Activated CD8-positive, alpha-beta memory T cell treated with anti-CD3 and anti-CD28 coated beads, Interleukin-2, amount 50 U/mL, for 1 hour (primary cell): ENCODE measurements at regions not wholly inside any gene's neighbourhood (a gene's known extent, or its start where the extent isn't known, plus 50 kb on each side); places are given as distances from the start of the nearest gene placed in this dataset.

Source experiments
- DNase-seq: peaks from one replicate; pipeline ENCODE4 v3.0.0-alpha.2; 2020; ENCODE audit errors: extremely low read depth

DNA sequence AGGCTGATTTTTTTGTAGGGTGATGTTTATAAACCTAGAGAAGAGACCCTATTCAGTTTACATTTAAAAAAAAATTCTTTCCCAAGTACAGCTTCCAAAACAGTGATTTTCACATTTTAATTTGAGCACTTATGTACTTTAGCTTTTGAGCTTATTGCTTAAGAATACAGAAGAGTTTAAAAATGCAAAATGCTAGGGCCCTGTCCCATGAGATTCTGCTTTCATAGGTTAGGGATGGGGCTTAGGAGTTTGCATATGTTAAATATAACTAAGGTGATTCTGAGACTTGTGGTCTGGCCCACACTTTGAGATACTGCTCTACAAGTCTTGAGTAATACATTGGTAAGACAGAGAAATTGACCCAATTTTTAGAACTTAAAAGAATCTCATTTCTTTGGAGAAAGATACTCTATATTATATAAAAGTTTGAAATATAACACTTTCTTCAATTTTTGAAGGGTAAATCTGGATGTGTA, 137.3 kb upstream of the CWC22 start:
- DNase-seq: no peak

DNA sequence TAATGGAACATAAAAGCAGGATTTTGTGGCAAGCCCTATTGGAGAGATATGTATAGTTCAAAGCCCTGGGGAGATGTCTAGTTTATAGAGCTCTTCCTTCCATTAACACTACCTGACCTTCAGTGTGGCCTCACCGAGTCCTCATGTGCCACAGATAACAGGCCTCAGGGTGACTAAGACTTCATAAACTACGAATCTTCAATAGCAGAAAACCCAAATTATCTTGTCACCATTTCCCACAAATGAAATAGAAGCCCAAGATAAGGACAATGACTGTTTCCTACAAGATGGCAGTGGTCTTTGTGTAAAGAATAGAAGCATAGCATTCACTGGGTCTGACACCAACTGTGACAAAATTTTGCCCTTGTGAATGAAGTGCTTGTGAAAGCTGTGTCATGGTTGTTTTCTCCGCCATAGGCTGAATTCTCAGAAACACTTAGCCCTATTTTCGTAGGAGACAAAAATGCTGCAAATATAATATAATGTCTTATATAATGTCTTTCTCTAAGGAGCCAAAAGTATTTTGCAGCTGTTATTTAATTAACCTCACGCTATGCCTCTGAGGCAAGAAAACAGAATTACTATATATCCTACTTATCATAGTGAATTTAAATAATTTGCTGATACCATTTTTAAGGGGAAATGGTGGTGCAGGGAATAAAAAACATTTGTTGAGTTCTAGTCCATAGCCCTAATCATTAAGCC, 136.7 kb upstream of the CWC22 start:
- DNase-seq: no peak

DNA sequence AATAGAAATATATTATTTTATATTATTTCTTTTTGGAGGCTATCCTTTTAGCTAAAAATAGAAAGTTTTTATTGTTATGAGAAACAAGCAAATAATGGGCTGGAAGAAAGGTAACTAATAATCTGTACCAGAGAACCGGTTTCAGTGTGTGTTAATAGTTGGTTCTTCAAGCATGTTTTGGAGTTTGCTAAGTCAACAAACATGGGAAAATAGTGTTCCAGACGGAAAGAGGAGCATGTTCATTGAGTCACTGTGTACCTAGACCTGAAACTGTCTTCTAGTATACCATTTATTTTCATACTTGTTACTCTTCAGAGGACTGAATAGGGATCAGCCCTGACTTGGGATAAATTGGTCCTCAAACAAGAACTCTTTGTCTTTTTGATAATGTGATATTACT, 134.5 kb upstream of the CWC22 start:
- no peak for DNase-seq

DNA sequence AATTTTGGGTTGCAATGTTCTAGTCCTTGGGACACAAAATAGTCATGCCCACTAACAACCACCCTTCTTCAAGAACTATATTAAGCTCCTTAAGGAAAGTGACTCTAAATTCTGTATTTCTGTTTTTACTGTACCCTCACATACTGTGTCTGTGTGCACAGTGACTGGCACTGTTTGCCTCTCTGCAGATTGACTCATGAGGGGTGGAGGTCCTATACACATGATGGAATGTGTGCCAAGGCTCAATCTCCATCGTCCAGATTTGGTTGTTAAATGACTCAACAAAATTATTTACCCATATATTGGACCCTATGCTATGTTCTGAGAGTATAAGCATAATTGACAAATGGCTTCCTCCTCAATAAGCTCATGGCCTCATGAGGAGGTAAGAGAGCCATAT, 126.6 kb upstream of the CWC22 start:
- DNase-seq: no peak

DNA sequence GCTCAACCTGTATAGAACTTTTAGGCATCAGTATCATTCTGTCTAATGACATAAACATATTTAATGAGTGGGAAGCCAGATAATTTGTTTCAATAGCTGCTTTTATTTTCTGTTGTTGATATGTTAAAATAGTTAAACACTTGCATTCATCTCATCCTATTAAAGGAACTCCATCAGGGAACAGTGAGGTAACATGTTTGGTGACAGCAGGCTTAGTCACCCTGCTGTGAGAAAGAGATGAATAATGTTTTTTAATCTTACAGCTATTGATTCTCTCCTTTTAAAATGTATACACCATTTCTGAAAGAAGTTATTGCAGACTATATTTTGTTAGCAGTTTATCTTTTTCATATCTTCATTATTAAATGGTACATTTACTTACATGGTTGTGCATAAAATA, 123.3 kb upstream of the CWC22 start:
- no peak for DNase-seq

DNA sequence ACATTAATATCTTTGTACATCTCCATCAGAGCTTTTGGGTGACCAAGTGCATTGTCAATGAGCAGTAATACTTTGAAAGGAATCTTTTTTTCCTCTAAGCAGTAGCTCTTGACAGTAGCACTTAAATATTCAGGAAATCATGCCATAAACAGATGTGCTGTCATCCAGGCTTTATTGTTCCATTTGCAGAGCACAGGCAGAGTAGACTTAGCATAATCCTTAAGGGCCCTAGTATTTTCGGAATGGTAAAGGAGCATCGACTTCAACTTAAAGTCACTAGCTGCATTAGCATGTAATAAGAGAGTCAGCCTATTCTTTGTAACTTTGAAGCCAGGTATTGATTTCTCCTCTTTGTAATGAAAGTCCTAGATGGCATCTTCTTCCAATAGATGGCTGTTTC, 121.8 kb upstream of the CWC22 start:
- DNase-seq: no peak

DNA sequence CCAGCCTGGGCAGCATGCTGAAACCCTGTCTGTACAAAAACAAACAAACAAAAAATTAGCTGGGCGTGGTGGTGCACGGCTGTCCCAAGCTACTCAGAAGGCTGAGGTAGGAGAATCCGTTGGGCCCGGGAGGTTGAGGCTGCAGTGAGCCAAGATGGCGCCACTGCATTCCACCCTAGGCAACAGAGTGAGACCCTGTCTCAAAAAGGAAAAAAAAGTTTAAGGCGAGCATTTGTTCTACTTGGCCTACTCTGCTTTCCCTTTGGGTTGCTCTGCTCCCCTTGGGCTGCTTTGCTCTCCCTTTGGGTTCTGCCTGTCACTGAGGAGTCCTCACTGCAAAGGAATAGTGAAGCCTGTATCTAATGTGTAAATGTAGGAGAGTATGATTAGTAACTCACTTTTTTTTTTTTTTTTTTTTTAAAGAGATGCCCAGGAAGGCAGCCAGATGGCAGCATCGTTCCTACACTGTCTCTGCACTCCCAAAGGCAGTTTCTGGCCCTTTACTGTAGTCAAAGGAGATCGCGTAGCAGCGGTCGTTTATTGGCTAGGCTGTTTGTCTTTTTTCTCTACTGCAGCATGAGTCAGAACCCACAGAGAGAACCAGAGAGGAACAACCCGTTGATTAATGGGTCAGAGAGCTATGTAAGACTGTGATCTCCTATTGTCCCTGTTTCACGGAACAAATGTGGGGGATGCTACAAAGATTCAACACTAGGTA, 118.3 kb upstream of the CWC22 start:
- DNase-seq: peak; percentile 5

DNA sequence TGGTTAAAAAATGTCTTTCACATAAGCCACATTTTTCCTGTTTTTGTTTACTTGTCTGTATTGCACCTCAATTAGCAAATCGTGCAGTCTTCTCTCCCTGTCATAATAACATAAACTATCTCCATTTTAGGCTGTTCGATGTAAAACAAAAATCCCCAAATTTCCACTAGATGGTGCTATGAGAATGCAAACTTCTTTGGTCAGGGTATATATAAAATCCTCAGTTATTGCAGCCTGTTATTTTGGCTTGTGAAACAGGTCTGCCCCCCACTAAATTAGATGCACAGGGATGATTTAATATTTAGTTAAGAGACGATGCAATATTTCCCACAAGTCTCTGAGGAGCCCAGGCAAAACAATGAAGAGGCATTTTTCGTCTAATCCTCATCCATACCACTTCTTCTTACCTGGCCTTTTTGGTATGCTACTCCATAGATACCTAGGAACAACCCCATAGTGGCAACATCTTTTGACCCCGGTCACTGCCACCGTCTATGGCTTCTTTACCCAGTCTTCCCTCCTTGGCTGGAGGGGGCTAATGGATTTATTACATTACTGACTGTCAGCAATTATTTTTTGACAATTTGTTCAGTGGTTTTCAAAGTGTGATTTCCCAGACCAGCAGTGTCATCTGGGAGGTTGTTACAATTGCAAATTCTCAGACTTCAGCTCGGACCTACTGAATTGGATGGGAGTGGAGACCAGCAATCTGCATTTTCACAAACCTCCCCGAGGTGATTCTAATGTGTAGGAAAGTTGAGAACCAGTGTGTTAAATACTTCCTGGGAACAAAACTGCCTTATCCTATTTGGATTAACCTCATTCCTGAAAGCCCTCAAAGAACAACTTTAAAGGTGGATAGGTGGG, 117.4 kb upstream of the CWC22 start:
- DNase-seq: no peak

DNA sequence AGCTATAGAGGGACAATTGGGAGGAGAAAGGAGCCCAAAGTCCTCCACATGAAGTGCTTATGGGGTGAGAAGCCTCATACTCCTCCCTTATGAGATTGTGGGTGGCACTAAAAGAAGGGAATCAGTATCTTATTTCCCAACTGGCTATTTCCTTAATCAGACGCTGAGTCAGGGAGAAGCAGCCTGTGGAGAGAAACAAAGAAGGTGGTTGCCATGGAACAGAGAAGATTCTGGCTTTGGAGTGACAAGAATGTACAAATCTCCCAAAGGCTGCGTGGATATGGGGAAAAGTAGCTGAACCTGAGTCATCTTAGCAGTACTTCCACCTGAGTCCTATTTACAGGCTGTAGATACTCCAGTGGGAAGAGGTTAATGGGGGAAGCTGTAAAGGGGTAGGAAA, 115.8 kb upstream of the CWC22 start:
- DNase-seq: no peak

DNA sequence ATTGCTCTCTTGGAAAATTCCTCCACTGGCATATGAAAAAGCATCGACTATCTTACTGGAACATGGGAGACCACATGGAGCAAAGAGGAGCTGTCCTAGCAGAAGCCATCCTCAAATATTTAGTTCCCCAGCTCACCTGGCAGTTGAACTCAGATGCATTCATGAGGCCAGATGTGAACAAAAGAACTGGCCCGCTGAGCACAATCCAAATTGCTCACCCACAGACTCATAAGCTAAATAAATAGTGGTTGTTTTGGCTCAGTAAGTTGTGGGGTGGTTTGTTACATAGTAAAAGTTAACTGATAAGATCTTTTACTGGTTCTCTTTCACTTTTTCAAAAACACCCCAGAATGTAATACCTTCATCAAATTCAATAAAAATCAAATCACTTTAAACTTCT, 108.6 kb upstream of the CWC22 start:
- DNase-seq: no peak

DNA sequence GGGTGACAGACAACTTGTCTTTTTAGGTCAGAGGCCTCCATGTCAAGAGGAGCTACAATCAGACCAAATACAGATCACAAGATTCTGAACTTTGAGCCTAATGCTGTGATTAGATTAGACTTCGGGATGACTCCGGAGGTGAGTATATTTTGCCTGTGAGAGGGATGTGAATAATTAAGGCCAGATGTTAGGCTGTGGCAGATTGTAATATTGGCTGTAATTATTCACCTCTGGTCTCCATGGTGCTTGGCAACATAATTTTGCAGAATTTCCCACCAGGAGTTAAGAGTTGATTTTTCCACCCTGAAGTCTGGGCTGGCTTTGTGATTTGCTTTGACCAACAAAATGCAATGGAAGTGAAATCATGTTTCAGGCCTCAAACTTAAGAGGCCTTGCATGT, 108.2 kb upstream of the CWC22 start:
- no peak for DNase-seq

DNA sequence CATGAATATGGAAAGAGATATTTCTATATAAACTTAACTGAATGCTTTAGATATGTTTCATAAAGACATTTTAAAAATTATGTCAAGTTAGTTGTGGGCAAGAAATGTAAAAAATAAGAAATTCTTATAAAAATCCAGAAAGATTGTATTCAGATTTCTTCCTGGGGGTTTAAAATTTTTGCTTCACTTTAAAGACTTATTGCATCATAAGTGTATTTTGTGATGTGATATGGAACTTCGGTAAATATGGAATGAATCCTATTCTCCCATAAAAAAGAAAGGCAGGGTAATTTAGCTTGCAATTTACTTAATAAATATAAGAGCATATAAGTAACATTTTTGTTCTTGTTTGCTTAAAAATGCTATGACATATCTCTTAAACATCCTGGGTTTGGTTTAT, 104.8 kb upstream of the CWC22 start:
- no peak for DNase-seq

DNA sequence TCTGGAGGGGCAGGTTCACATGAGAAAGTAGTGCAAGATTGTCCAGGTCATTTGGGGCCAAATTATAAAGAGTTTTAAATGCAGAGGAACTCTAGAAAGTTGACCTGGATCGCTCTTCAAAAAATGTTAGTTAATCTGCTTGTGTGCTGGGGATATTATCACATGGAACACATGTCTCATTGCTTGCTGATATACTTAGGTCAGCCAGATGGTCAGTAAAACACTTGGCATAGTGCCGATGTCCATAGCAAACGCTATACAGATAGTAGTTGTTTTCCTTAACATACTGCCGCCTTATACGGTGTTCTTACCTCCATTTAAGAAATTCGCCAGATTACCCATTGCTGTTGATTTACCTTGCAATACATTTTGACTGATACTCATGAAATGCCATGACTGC, 103.4 kb upstream of the CWC22 start:
- no peak for DNase-seq

DNA sequence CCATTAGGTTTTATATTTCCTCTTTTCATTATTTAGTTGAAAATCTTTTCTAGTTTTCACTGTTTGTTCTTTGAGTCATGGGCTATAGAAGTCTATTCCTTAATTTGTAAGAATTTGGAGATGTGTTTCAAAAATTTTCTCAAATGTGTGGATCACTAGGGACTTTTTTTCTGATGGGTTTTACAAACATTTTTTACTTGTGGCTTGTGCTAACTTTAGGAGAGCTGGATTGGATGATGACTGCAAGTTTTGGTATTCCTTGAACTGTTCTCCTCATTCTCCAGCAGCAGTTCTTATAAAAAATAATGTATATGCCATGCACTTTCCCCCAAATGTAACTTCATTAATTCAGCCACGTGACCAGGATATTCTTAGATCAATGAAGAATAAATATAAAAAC, 94.7 kb upstream of the CWC22 start:
- no peak for DNase-seq

DNA sequence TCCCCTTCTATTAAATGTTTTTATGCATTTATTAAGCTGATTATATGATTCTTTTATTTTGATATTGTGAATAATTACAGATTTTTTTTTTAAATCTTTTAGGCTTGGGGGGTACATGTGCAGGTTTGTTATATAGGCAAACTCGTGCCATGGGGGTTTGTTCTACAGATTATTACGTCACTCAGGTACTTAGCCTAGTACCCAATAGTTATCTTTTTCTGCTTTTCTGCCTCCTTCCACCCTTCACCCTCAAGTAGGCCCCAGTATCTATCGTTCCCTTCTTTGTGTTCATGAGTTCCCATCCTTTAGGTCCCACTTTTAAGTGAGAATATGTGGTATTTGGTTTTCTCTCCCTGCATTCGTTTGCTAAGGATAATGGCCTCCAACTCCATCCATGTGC, 92.2 kb upstream of the CWC22 start:
- DNase-seq: no peak

DNA sequence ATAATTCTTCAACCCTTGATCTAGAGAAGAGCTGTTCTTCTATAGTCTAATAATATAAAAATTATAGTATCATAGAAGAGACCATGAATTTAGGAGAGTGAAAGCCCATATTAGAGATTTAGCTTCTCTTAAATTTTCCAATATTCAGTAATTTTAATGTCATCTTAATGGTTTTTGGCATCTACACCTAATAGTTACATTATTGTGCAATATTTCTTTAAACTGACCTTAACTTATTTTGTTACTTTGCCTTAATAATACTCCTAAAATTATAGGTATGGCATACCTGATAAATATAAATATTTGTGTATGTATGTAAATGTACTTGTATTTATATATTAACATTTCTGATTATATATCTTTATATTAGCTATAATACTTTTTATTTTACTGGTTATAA, 78.0 kb upstream of the CWC22 start:
- DNase-seq: no peak

DNA sequence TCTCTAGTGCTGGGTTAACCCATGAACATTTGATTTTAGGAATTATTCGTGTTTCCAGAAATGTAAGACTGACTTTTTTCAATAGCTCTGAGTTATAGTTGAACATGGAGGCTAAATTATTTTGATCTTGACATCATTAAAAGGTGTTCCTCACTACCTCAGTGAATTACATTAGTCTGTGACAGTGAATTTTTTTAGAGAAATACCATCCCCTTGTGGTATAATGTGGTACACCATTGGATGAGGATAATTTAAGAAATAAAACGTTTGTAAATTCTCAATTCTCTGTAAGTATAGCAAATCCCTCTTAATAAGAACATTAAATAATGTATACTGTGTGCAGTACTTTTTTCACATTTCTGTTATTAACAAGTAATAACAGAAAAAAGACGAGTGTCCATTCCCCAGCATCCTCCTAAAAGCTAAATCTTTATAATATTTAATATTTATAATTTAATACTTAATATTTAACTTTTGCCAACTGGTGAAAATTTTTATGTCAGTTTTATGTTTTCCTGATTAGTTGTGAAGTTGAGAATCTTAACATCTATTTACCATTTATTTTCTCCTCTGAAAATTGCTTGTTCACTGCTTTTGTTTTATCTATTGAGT, 70.3 kb upstream of the CWC22 start:
- no peak for DNase-seq

DNA sequence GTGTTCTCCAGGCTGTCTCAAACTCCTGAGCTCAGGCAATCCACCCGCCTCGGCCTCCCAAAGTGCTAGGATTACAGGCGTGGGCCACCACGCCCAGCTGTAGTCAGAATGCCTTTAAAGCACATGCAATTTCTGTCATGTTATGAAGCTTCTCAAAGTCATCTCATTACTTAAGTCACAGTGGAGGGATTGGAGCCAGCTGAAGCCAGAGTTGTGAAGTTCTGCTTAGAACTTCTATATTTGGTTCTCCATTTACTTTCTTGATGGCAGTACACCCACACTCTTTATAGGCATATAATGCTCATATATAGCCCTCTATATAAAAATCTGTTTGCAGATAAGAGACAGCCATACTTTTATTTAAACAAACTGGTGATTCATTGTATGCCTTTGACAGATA, 68.8 kb upstream of the CWC22 start:
- DNase-seq: no peak

DNA sequence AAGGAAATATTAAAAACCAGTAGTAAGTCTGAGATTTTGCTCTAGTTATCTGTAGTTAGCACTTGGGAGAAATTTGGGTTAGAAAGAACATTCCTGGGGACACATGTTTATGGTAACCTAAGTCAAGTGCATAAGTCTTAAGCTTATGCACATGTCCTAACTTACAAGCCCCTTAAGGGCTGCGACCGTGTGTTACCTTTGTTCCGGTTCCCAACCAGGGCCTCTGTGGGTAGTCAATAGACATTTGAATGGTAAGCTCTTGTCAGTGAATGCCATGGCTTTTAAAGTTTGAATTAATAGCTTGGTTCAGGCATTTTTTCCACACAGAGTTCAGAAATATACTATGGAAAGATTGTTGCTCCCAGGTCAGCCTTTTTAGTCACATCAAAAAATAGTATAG, 64.7 kb upstream of the CWC22 start:
- DNase-seq: no peak

DNA sequence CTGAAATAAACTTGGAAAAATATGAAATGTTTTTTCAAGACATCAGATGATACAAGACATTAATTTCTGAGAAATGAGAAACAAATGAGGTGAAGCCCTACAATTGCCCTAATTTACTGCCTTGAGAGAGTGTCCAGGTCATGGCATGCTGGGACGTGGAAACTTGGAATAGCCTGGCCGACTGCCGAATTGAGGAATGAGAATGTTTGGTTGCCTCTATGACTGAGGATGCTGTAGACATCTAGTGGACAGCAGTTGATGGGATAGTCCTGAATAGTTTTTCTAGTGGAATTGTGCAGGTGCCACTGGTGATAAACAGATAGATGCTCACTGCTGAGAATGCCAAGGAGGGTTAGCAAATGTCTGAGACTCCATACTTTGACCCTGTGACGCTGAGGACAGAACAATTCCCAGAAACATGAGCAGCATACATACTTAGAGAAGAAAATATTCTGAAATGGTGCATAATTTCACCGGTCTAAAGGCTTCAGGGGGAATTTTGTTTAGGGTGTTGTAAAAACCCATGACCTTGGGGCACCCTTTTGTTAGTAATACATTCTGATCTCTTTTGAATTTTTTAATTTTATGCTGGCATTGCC, 56.5 kb upstream of the CWC22 start:
- no peak for DNase-seq

DNA sequence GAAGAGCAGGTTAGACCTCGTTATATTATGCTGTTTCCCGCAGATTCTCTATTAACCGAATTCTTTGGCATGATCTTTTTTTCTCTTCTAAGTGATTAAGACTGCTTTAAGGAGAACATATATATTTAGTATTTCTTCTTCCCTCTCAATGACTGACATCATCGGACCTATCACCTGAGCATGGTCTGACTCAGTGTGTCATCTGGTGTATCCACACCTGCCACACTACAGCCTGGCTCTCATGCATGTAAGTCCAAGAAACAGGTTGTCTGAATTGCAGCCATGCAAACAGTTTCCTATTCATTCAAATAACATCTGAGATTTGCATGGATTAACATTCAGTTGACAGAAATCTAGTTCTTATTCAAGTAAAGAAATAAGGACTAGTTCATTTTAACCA, 55.1 kb upstream of the CWC22 start:
- no peak for DNase-seq

DNA sequence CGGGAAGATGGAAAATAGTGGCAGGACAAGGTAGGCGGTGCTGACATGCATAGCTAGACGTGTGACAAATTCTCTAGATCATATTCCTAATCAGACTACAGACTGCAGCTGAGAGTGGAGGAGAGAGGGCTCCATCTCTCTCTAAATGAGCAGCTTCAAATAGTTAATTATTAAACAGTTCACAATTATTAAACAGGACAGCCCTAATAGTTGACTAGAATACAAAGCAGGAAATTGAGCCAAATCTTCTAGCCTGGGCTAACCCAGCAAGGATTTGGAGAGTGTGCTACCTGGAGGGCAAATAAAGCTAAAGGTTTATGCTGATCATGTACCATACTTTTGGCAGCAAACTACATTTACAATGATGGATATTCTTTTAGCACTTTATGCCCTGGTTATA, 54.4 kb upstream of the CWC22 start:
- no peak for DNase-seq
